Activated naive CD4-positive, alpha-beta T cell treated with anti-CD3 and anti-CD28 coated beads for 36 hours (primary cell): ENCODE measurements at regions not wholly inside any gene's neighbourhood (a gene's known extent, or its start where the extent isn't known, plus 50 kb on each side); places are given as distances from the start of the nearest gene placed in this dataset.

Experiments used
- CTCF ChIA-PET: fragments of 350-600 bp; sonication (Branson Sonifier 250); formaldehyde crosslinking; loops from one replicate; lab custom pipeline; 2021; ENCODE audit warnings: antibody characterized with exemption; lab: Charles Lee
- DNase-seq: peaks from one replicate; pipeline ENCODE4 v3.0.0-alpha.2; 2020
- H3K27ac Mint-ChIP-seq: one replicate; pipeline ENCODE4 v1.8.0; 2021; ENCODE audit warnings: mild to moderate bottlenecking, mixed read lengths
- H3K27me3 Mint-ChIP-seq: one replicate; pipeline ENCODE4 v1.8.0; 2021; ENCODE audit warnings: low read depth, mixed read lengths
- H3K36me3 Mint-ChIP-seq: one replicate; pipeline ENCODE4 v1.8.0; 2021; ENCODE audit warnings: low read depth, mixed read lengths
- H3K4me1 Mint-ChIP-seq: one replicate; pipeline ENCODE4 v1.8.0; 2021; ENCODE audit warnings: low read depth, mixed read lengths
- H3K4me3 Mint-ChIP-seq: one replicate; pipeline ENCODE4 v1.8.0; 2021; ENCODE audit warnings: mild to moderate bottlenecking, moderate library complexity, mixed read lengths
- H3K9me3 Mint-ChIP-seq: one replicate; pipeline ENCODE4 v1.8.0; 2021; ENCODE audit warnings: mixed read lengths
- intact Hi-C: fragments of 100-400 bp; cut with micrococcal nuclease; formaldehyde crosslinking; loops from one replicate; pipeline ENCODE4 v1.15.1; 2023

DNA sequence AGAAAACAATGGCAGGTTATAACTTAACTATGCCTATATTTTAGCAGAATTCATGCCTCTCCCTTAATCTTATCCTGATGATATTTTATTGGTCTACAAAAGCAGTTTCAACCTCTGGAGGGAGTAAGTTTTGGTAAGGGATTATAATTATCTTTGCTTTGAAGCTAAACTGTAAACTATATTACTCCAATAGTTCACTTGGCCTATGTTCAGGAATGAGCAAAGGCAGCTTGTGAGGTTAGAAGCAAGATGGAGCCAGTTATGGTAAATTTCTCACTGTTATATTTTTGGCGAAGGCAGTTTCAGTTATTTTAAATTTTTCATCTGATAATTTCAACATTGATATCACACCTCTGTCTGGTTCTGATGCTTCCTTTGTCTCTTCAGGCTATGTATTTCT lies 192.5 kb upstream of the RGPD4 start:
- no peak overlapping the region for H3K27ac Mint-ChIP-seq
- no peaks in the 10 kb centered on the region for H3K36me3 Mint-ChIP-seq
- no peak for DNase-seq
- no peaks in the 10 kb centered on the region for H3K4me1 Mint-ChIP-seq
- H3K4me3 Mint-ChIP-seq = no peak overlapping the region
- CTCF ChIA-PET = no interaction called here
- H3K9me3 Mint-ChIP-seq = peaks cover 8% of the 10 kb centered on the region
- intact Hi-C loops = no loop called here
- no peaks in the 10 kb centered on the region for H3K27me3 Mint-ChIP-seq

DNA sequence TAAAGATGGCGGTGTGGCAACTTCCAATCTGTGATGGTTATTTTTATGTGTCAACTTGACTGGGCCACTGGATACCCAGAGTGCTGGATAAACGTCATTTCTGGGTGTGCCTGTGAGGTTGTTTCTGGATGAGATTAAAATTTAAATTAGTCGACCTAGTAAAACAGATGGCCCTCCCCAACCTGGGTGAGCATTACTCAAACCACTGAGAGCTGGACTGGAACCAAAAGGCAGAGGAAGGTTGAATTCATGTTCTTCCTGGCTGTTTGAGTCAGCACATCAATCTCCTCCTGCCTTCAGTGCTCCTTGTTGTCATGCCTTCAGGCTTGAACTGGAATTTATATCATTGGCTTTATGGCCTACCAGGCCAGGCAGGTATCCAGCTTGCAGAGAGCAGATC lies 190.8 kb upstream of the RGPD4 start:
- CTCF ChIA-PET = no interaction called here
- intact Hi-C loops = no loop called here
- Mint-ChIP-seq H3K27me3 (no peaks in the 10 kb centered on the region), H3K4me1 (no peaks in the 10 kb centered on the region), H3K9me3 (peaks cover 10% of the 10 kb centered on the region), H3K4me3 (no peak overlapping the region), H3K36me3 (no peaks in the 10 kb centered on the region), H3K27ac (no peak overlapping the region)
- no peak for DNase-seq

GRCh38 chr2:107645586-107645985 lies 181.1 kb upstream of the RGPD4 start:
- Mint-ChIP-seq H3K27ac (no peak overlapping the region), H3K9me3 (peaks cover 20% of the 10 kb centered on the region), H3K36me3 (no peaks in the 10 kb centered on the region), H3K27me3 (no peaks in the 10 kb centered on the region), H3K4me3 (no peak overlapping the region), H3K4me1 (no peaks in the 10 kb centered on the region)
- intact Hi-C loops = no loop called here
- CTCF ChIA-PET = no interaction called here
- no peak for DNase-seq

DNA sequence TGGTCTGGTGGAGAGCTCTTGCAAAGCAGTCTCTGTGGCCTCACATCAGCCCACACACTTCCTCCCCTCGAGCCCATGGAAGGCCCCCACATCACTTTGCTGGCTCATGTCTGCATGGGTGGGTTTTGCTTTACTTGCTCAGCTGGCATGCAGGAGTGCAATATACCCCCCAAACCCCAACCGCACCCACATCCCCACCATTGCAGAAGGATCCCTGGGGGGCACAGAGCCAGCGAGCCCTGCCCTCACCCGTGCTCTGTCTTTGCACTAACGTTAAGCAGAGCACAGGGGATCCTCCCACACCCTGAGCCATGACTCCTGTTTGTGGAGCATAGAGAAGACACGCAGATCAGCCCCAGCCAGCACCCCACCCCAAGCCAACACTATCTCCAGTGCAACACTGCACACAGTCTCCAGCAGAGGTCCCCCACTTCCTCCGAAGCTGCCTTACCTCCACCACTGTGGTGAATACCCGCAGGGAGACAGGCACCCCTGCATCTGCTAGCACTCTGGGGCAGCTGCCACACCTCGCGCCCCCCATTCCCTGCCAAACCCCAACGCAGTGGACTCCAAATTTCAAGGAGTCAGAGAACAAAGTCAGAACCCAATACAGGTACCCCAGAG lies 177.8 kb upstream of the RGPD4 start:
- intact Hi-C loops = no loop called here
- CTCF ChIA-PET = no interaction called here
- H3K27ac Mint-ChIP-seq = no peak overlapping the region

GRCh38 chr2:107657049-107657448 lies 169.6 kb upstream of the RGPD4 start:
- Mint-ChIP-seq H3K4me3 (no peak overlapping the region), H3K36me3 (no peaks in the 10 kb centered on the region), H3K27me3 (peaks cover 2% of the 10 kb centered on the region), H3K4me1 (no peaks in the 10 kb centered on the region), H3K27ac (no peak overlapping the region), H3K9me3 (peaks cover 3% of the 10 kb centered on the region)
- intact Hi-C loops = no loop called here
- no peak for DNase-seq
- CTCF ChIA-PET = no interaction called here

More for the DNA sequence above, 177.8 kb upstream of the RGPD4 start:
- no peak for DNase-seq
- Mint-ChIP-seq H3K4me3 (no peak overlapping the region), H3K36me3 (no peaks in the 10 kb centered on the region), H3K9me3 (peaks cover 16% of the 10 kb centered on the region), H3K27me3 (no peaks in the 10 kb centered on the region), H3K4me1 (no peaks in the 10 kb centered on the region)

DNA sequence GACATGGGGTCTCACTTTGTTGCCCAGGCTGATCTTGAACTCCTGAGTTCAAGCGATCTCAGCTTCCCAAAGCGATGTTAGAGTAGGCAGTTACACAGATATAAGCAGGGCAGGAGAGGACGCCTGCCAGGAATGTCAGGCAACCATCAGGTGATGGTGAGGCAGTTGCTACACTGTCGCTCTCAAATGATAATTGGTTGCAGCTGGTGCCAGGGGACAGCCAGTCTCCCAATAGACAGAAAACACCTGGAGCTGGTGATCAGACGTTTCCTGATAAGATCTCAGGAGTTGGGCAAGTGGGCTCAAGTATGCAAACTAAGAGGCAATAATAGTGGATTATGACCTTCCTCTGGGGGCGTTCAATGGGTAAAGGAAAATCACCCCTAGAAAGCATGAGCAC lies 163.1 kb upstream of the RGPD4 start:
- no peaks in the 10 kb centered on the region for H3K36me3 Mint-ChIP-seq
- intact Hi-C loops = no loop called here
- H3K4me3 Mint-ChIP-seq = no peak overlapping the region
- DNase-seq = no peak
- H3K9me3 Mint-ChIP-seq = no peaks in the 10 kb centered on the region
- H3K27ac Mint-ChIP-seq = no peak overlapping the region
- CTCF ChIA-PET = no interaction called here
- no peaks in the 10 kb centered on the region for H3K4me1 Mint-ChIP-seq
- no peaks in the 10 kb centered on the region for H3K27me3 Mint-ChIP-seq

GRCh38 chr2:107669335-107669734 lies 157.4 kb upstream of the RGPD4 start:
- H3K27me3 Mint-ChIP-seq = no peaks in the 10 kb centered on the region
- H3K4me3 Mint-ChIP-seq = no peak overlapping the region
- H3K36me3 Mint-ChIP-seq = no peaks in the 10 kb centered on the region
- H3K4me1 Mint-ChIP-seq = no peaks in the 10 kb centered on the region
- H3K9me3 Mint-ChIP-seq = peaks cover 8% of the 10 kb centered on the region
- CTCF ChIA-PET = interaction anchor here (0.7 kb wide), 1 partner anchor 287 kb away, joined by 4 read pairs; no protein-coding TSS in a partner anchor
- DNase-seq = no peak
- H3K27ac Mint-ChIP-seq = no peak overlapping the region
- intact Hi-C loops = no loop called here

GRCh38 chr2:107681936-107682335 lies 144.8 kb upstream of the RGPD4 start:
- CTCF ChIA-PET = no interaction called here
- H3K27me3 Mint-ChIP-seq = no peaks in the 10 kb centered on the region
- H3K27ac Mint-ChIP-seq = no peak overlapping the region
- H3K36me3 Mint-ChIP-seq = no peaks in the 10 kb centered on the region
- H3K4me3 Mint-ChIP-seq = no peak overlapping the region
- no peaks in the 10 kb centered on the region for H3K4me1 Mint-ChIP-seq
- no peak for DNase-seq
- intact Hi-C loops = no loop called here
- H3K9me3 Mint-ChIP-seq = no peaks in the 10 kb centered on the region

- Mint-ChIP-seq H3K36me3 (no peaks in the 10 kb centered on the region), H3K9me3 (no peaks in the 10 kb centered on the region)
- CTCF ChIA-PET = no interaction called here
Observed at GRCh38 chr2:107684421-107684820, 142.3 kb upstream of the RGPD4 start.

DNA sequence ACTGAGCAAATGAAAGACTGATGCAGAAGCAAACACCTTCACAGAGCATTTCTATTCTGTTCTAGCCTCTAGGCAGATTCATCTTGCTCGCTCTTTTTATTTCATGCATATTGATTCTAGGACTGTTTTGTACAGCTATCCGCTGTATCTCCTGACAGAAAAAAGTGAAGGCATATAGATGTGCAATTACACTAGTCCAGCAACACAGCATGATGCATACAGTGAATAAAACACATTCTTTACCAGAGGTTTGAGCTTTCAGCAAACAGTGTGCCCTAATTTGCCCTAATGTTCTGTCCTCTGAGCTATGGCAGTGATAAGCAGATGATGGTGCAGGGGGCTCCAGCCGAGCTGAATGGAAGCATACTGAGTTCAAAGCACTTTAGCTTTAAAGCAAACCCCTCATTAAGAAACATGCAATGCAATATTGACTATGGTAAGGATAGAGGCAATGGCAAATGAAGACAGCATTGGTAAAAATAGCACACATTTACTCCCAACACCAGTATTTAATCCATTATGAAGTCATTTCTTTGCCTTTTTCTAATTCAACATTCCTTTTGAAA lies 141.2 kb upstream of the RGPD4 start:
- intact Hi-C loops = no loop called here
- CTCF ChIA-PET = no interaction called here
- no peaks in the 10 kb centered on the region for H3K27me3 Mint-ChIP-seq
- no peaks in the 10 kb centered on the region for H3K36me3 Mint-ChIP-seq
- no peaks in the 10 kb centered on the region for H3K4me1 Mint-ChIP-seq
- no peak overlapping the region for H3K27ac Mint-ChIP-seq
- no peak for DNase-seq
- H3K9me3 Mint-ChIP-seq = no peaks in the 10 kb centered on the region
- no peak overlapping the region for H3K4me3 Mint-ChIP-seq

More at GRCh38 chr2:107684421-107684820, 142.3 kb upstream of the RGPD4 start:
- DNase-seq = no peak
- Mint-ChIP-seq H3K4me3 (no peak overlapping the region), H3K4me1 (no peaks in the 10 kb centered on the region), H3K27ac (no peak overlapping the region), H3K27me3 (no peaks in the 10 kb centered on the region)
- intact Hi-C loops = no loop called here

DNA sequence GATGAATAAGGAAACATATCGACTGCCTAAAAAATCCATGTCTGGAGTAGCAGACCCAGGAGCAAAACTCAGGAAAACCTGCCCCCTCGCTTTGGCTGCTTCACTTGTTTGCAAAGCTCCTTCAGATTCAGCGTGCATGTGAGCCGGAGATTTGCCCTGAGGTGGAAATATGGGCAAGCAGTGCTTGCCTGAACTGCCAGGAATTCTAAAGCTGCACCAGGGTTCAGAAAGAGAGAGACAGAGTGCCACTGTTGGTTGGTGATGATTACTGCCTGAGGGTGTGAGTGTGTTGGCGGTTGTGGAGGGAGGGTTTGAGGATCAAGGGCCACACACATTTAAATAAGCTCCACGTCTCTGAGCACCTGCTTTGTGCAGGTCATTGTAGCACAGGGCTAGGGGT lies 139.6 kb upstream of the RGPD4 start:
- Mint-ChIP-seq H3K4me1 (no peaks in the 10 kb centered on the region), H3K4me3 (no peak overlapping the region), H3K27ac (no peak overlapping the region), H3K27me3 (no peaks in the 10 kb centered on the region), H3K9me3 (no peaks in the 10 kb centered on the region), H3K36me3 (no peaks in the 10 kb centered on the region)
- CTCF ChIA-PET = interaction anchor here (0.5 kb wide), 1 partner anchor 255 kb away, joined by 4 read pairs; no protein-coding TSS in a partner anchor
- intact Hi-C loops = no loop called here
- DNase-seq = no peak

DNA sequence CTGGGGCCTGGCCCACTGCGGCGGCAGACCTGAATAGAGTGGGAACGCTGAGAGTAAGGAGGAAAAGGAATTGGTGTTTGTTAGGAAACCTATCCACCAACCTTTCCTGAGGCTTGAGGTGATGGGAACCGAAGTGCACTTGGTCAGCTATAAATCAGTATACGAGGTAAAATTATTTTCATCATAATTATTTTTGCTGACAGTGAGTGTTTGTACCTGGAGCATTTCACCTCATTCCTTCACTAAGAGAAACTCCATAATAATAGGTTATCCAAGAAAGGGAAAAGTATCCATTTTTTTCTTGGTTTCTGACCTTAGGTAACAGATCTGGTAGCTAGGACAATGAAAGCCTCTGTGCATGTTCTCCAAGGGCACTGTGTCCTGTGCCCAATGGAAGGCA lies 138.6 kb upstream of the RGPD4 start:
- Mint-ChIP-seq H3K36me3 (no peaks in the 10 kb centered on the region), H3K27ac (no peak overlapping the region), H3K9me3 (no peaks in the 10 kb centered on the region), H3K27me3 (no peaks in the 10 kb centered on the region), H3K4me3 (no peak overlapping the region), H3K4me1 (no peaks in the 10 kb centered on the region)
- DNase-seq = no peak
- CTCF ChIA-PET = interaction anchor here (0.5 kb wide), 1 partner anchor 39 kb away, joined by 6 read pairs; no protein-coding TSS in a partner anchor
- intact Hi-C loops = no loop called here

GRCh38 chr2:107693604-107694003 lies 133.1 kb upstream of the RGPD4 start:
- intact Hi-C loops = no loop called here
- H3K27ac Mint-ChIP-seq = no peak overlapping the region
- no peaks in the 10 kb centered on the region for H3K9me3 Mint-ChIP-seq
- CTCF ChIA-PET = no interaction called here
- no peak overlapping the region for H3K4me3 Mint-ChIP-seq
- no peak for DNase-seq
- no peaks in the 10 kb centered on the region for H3K27me3 Mint-ChIP-seq
- H3K4me1 Mint-ChIP-seq = no peaks in the 10 kb centered on the region
- no peaks in the 10 kb centered on the region for H3K36me3 Mint-ChIP-seq
